ENCODE measurements at regions not wholly inside any gene's neighbourhood (a gene's known extent, or its start where the extent isn't known, plus 50 kb on each side); places are given as distances from the start of the nearest gene placed in this dataset.

GRCh38 chr13:56953965-56954364 lies 186.8 kb upstream of the PRR20A start:
- no peak for TF ChIP-seq CTCF (IDR thresholded peaks at IDR 0.05; ENCODE audit: low read depth, low read length, poor library complexity, severe bottlenecking)
- TF ChIP-seq EZH2phosphoT487 (IDR thresholded peaks at IDR 0.05; ENCODE audit: borderline replicate concordance, low read length): no peak
